ENCODE measurements at regions not wholly inside any gene's neighbourhood (a gene's known extent, or its start where the extent isn't known, plus 50 kb on each side); places are given as distances from the start of the nearest gene placed in this dataset.
"Not testable (repeated sequence)": the region's sequence is repeated elsewhere in the genome, so short reads cannot be mapped to it uniquely, and the experiment has no call there.

DNA sequence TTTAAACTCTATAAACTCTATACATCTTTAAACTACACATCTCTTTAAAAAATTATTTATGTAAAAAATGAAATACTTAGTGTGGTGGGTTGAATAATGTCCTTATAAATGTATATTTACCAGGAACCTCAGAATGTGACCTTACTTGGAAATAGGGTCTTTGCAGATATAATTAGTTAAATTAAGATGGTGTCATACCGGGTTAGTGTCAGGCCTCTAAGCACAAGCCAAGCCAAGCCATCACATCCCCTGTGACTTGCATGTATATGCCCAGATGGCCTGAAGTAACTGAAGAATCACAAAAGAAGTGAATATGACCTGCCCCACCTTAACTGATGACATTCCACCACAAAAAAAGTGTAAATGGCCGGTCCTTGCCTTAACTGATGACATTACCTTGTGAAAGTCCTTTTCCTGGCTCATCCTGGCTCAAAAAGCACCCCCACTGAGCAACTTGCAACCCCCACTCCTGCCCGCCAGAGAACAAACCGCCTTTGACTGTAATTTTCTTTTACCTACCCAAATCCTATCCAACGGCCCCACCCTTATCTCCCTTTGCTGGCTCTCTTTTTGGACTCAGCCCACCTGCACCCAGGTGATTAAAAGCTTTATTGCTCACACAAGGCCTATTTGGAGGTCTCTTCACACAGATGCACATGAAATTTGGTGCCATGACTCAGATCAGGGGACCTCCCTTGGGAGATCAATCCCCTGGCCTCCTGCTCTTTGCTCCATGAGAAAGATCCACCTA lies 283.5 kb downstream of the AGTPBP1 start:
- not testable (repeated sequence) for TF ChIP-seq EZH2 (IDR thresholded peaks at IDR 0.05; ENCODE audit: low read length); CTCF (optimal IDR thresholded peaks at IDR 0.05 in 1 of 3, IDR thresholded peaks at IDR 0.05 in 1 of 3, conservative IDR thresholded peaks at IDR 0.05 in 1 of 3; ENCODE audit: extremely low read depth in 1 of 3, insufficient read depth in 2 of 3, low read length in 3 of 3)
